IMR-90 (cell line): ENCODE measurements at regions not wholly inside any gene's neighbourhood (a gene's known extent, or its start where the extent isn't known, plus 50 kb on each side); places are given as distances from the start of the nearest gene placed in this dataset.
A peak's percentile ranks its signal among the peaks of the same experiment; 100 is the strongest.

Experiments
- ATAC-seq: fragments of 200-7000 bp; cut with Tn5 transposase; 2 replicates; pipeline ENCODE4 v1.9.1; 2020; ENCODE audit warnings: low read depth, mild to moderate bottlenecking, moderate library complexity
- BruUV-seq: library from RNA; stranded (reverse); fragments of 400-500 nt; replicated peaks from 2 replicates; lab custom pipeline; 2021; lab: Mats Ljungman, UMichigan
- CTCF ChIA-PET: fragments of 300-600 bp; formaldehyde crosslinking; extraction: SDS; loops from one replicate; lab custom pipeline; 2021; ENCODE audit warnings: antibody characterized with exemption; lab: Yijun Ruan, JAX
- POLR2A ChIA-PET: fragments of 300-600 bp; sonication (Branson Sonifier 250); formaldehyde crosslinking; loops from one replicate; lab custom pipeline; 2022; ENCODE audit warnings: antibody characterized with exemption; ENCODE audit not compliant: unreplicated experiment; lab: Charles Lee
- DNase-seq: peaks from one replicate; pipeline ENCODE4 v3.0.0; 2013
- H2AFZ ChIP-seq: replicated peaks from 2 replicates; pipeline ENCODE3; 2013; ENCODE audit warnings: low read length, mild to moderate bottlenecking; ENCODE audit not compliant: poor library complexity
- H2AK5ac ChIP-seq: 2 replicates; pipeline ENCODE4 v1.6.1; 2013; ENCODE audit warnings: low read depth, low read length, inconsistent platforms
- H2AK9ac ChIP-seq: replicated peaks from 2 replicates; pipeline ENCODE3; 2013; ENCODE audit warnings: mild to moderate bottlenecking, low read depth, low read length, moderate library complexity; ENCODE audit not compliant: poor library complexity
- H2BK120ac ChIP-seq: 2 replicates; pipeline ENCODE4 v1.6.1; 2013; ENCODE audit warnings: low read depth, low read length, inconsistent platforms
- H2BK15ac ChIP-seq: 3 replicates; pipeline ENCODE4 v1.6.1; 2013; ENCODE audit warnings: low read depth, low read length, inconsistent platforms
- H2BK20ac ChIP-seq: 2 replicates; pipeline ENCODE4 v1.6.1; 2013; ENCODE audit warnings: low read depth, mild to moderate bottlenecking, inconsistent platforms, low read length, moderate library complexity
- H2BK5ac ChIP-seq: 2 replicates; pipeline ENCODE4 v1.6.1; 2013; ENCODE audit warnings: mild to moderate bottlenecking, low read depth, low read length, inconsistent platforms; ENCODE audit not compliant: poor library complexity, severe bottlenecking
- H3K14ac ChIP-seq: replicated peaks from 2 replicates; pipeline ENCODE4 v1.6.1; 2013; ENCODE audit warnings: low read depth, low read length, inconsistent platforms
- H3K18ac ChIP-seq: 2 replicates; pipeline ENCODE4 v1.6.1; 2013; ENCODE audit warnings: low read depth, low read length, control low read depth
- H3K23ac ChIP-seq: 2 replicates; pipeline ENCODE4 v1.6.1; 2013; ENCODE audit warnings: low read depth, low read length, inconsistent platforms
- H3K27ac ChIP-seq: 2 replicates; pipeline ENCODE4 v1.5.1; 2013; ENCODE audit warnings: mild to moderate bottlenecking, control low read depth, low read length; ENCODE audit not compliant: insufficient read depth
- H3K27me3 ChIP-seq: 2 replicates; pipeline ENCODE4 v1.6.1; 2013; ENCODE audit warnings: low read length; ENCODE audit not compliant: control insufficient read depth, insufficient read depth
- H3K36me3 ChIP-seq: 2 replicates; pipeline ENCODE4 v1.6.1; 2013; ENCODE audit warnings: low read length, mixed read lengths; ENCODE audit not compliant: control insufficient read depth, insufficient read depth
- H3K4ac ChIP-seq: 2 replicates; pipeline ENCODE4 v1.6.1; 2013; ENCODE audit warnings: low read depth, low read length, inconsistent platforms
- H3K4me1 ChIP-seq: 2 replicates; pipeline ENCODE4 v1.6.1; 2013; ENCODE audit warnings: low read length, mixed read lengths; ENCODE audit not compliant: control insufficient read depth, insufficient read depth
- H3K4me2 ChIP-seq: 2 replicates; pipeline ENCODE4 v1.6.1; 2013; ENCODE audit warnings: low read depth, mild to moderate bottlenecking, control low read depth, low read length, moderate library complexity
- H3K4me3 ChIP-seq: 2 replicates; pipeline ENCODE4 v1.5.1; 2013; ENCODE audit warnings: low read depth, mild to moderate bottlenecking, control low read depth, low read length, moderate library complexity; ENCODE audit not compliant: insufficient read depth
- H3K56ac ChIP-seq: 2 replicates; pipeline ENCODE4 v1.6.1; 2013; ENCODE audit warnings: low read length, inconsistent platforms; ENCODE audit not compliant: insufficient read depth; ENCODE audit errors: extremely low read depth
- H3K79me1 ChIP-seq, 2 experiments: 2 replicates each; pipeline ENCODE4 v1.6.1; 2013; ENCODE audit warnings: low read length in 2 of 2, inconsistent platforms in 1 of 2, low read depth in 1 of 2
- H3K9ac ChIP-seq: 2 replicates; pipeline ENCODE4 v1.6.1; 2013; ENCODE audit warnings: low read depth, low read length, control low read depth
- H3K9me1 ChIP-seq: 2 replicates; pipeline ENCODE4 v1.6.1; 2013; ENCODE audit warnings: low read length, inconsistent platforms; ENCODE audit not compliant: insufficient read depth
- H3K9me3 ChIP-seq: 2 replicates; pipeline ENCODE4 v1.6.1; 2013; ENCODE audit warnings: low read length; ENCODE audit not compliant: control insufficient read depth, insufficient read depth
- H4K20me1 ChIP-seq: 2 replicates; pipeline ENCODE4 v1.6.1; 2013; ENCODE audit warnings: low read length, inconsistent platforms; ENCODE audit not compliant: insufficient read depth
- H4K5ac ChIP-seq: 2 replicates; pipeline ENCODE4 v1.6.1; 2013; ENCODE audit warnings: mild to moderate bottlenecking, low read depth, low read length, control low read depth
- H4K8ac ChIP-seq, 2 experiments: 2 replicates each; pipeline ENCODE4 v1.6.1; 2013; ENCODE audit warnings: low read depth in 2 of 2, low read length in 2 of 2, control low read depth in 1 of 2, inconsistent platforms in 1 of 2
- H4K91ac ChIP-seq: 2 replicates; pipeline ENCODE4 v1.6.1; 2013; ENCODE audit warnings: low read depth, low read length, inconsistent platforms; ENCODE audit not compliant: insufficient read depth
- FOS ChIP-seq: fragments of 150-350 bp; IDR thresholded peaks from 2 replicates; pipeline ENCODE4 v1.6.1; 2016; ENCODE audit warnings: low read depth, low read length
- MAFK ChIP-seq: IDR thresholded peaks from 2 replicates; pipeline ENCODE4 v1.6.1; 2012; ENCODE audit warnings: low read depth, low read length, improper control_type of control experiment
- MXI1 ChIP-seq: IDR thresholded peaks from 2 replicates; pipeline ENCODE4 v1.6.1; 2012; ENCODE audit warnings: low read depth, mild to moderate bottlenecking, low read length, moderate library complexity, borderline replicate concordance
- RCOR1 ChIP-seq: IDR thresholded peaks from 2 replicates; pipeline ENCODE4 v1.6.1; 2012; ENCODE audit warnings: mild to moderate bottlenecking, low read length, improper control_type of control experiment; ENCODE audit not compliant: insufficient replicate concordance
- WGBS, 2 experiments: methylation state at CpG; one replicate each; pipeline versions ENCODE4 v1.1.5 to v1.1.7; 2013; ENCODE audit warnings: missing lambda C conversion rate in 2 of 2; ENCODE audit not compliant: insufficient read length in 1 of 2; ENCODE audit errors: extremely low coverage in 2 of 2; 5-methylcytosine and 5-hydroxymethylcytosine counted together
- dilution Hi-C: fragments of 300-500 bp; cut with HindIII; formaldehyde crosslinking; loops from one replicate; pipeline ENCODE4 v1.14.3; 2018; ENCODE audit warnings: low sequenced_read_pairs; ENCODE audit not compliant: unreplicated experiment
- in situ Hi-C: fragments of 300-500 bp; cut with MboI; formaldehyde crosslinking; loops from 3 replicates; pipeline ENCODE4 v1.14.3; 2019; ENCODE audit warnings: low sequenced_read_pairs, inconsistent platforms, mixed read lengths
- intact Hi-C: fragments of 100-400 bp; cut with micrococcal nuclease; formaldehyde crosslinking; loops from 2 replicates; pipeline ENCODE4 v1.10.0; 2022
- TF ChIP-seq, protein P1 (sequence below): fragments of 150-350 bp; IDR thresholded peaks from 2 replicates; pipeline ENCODE4 v1.6.1; 2017; ENCODE audit warnings: mild to moderate bottlenecking, antibody characterized with exemption, low read length, low read depth

DNA sequence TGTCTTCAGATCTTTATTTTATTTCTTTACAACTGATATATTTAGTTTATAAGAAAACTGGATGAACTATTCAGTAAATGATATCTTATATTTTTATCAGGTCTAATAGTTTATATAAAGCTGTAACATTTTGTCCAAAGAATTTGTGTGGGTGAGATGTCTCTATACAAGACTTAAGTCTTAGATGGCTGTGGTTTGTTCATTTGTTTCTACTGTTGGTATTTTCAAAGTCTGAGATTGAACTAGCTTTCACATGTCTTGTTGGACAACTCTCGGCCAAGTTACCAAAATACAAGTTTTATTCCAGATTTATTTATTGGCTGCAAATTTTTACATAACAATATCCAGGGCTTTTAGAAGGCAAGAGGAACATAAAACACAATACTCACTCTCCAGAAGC is 286.0 kb downstream of the NR2F1-AS1 start:
- Histone ChIP-seq H2BK20ac (no peak overlapping the region), H3K9me1 (no peaks in the 10 kb centered on the region), H3K23ac (no peak overlapping the region), H3K18ac (no peak overlapping the region), H3K4ac (no peak overlapping the region), H3K9ac (no peak overlapping the region), H3K4me1 (peaks cover 4% of the 10 kb centered on the region; the same call in 1 of the 2 replicates), H3K4me3 (no peak overlapping the region), H2BK15ac (no peak overlapping the region), H3K4me2 (no peak overlapping the region), H4K5ac (no peak overlapping the region), H4K20me1 (no peaks in the 10 kb centered on the region), H3K27me3 (no peaks in the 10 kb centered on the region), H2AK9ac (no peak overlapping the region), H3K56ac (no peak overlapping the region), H4K8ac (no peak overlapping the region), H3K14ac (no peak overlapping the region), H2BK120ac (no peak overlapping the region), H3K9me3 (no peaks in the 10 kb centered on the region), H2AK5ac (no peak overlapping the region), H3K27ac (no peak overlapping the region), H4K91ac (no peak overlapping the region), H3K79me1 (no peaks in the 10 kb centered on the region), H2AFZ (no peak overlapping the region), H2BK5ac (no peak overlapping the region), H3K36me3 (no peaks in the 10 kb centered on the region)
- WGBS, 2 experiments = no CpG with 5 or more reads among the region's 1 CpG
- TF ChIP-seq FOS (no peak), RCOR1 (no peak), MXI1 (no peak), MAFK (no peak)
- TF ChIP-seq, protein P1, sequence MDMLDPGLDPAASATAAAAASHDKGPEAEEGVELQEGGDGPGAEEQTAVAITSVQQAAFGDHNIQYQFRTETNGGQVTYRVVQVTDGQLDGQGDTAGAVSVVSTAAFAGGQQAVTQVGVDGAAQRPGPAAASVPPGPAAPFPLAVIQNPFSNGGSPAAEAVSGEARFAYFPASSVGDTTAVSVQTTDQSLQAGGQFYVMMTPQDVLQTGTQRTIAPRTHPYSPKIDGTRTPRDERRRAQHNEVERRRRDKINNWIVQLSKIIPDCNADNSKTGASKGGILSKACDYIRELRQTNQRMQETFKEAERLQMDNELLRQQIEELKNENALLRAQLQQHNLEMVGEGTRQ = no peak
- DNase-seq (peak; percentile 44), ATAC-seq (no peak)
- dilution Hi-C loops (no loop called here), in situ Hi-C loops (no loop called here), intact Hi-C loops (no loop called here)
- POLR2A ChIA-PET = no interaction called here
- no TSS peak for BruUV-seq
- CTCF ChIA-PET = no interaction called here
